ENCODE measurements at regions not wholly inside any gene's neighbourhood (a gene's known extent, or its start where the extent isn't known, plus 50 kb on each side); places are given as distances from the start of the nearest gene placed in this dataset.
"Not testable (repeated sequence)": the region's sequence is repeated elsewhere in the genome, so short reads cannot be mapped to it uniquely, and the experiment has no call there.

DNA sequence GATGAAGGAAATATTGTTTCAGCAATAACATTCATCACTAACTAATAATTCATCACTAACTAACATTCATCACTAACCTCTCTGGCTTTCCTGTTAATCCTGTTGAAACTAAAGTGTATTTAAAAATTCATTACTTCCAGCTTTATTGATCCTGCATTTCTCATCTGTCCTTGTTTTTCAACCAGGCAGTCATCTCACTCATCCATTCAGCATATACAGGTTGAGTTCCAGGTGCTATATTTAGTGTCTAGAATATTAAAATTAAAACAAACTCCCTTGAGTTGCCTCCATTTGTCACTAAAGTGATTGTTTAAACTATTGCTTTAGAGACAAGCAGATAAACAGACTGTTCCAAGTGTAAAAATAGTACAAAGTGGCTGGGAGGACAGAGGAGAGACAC, 58.1 kb downstream of the ATXN7L3B start:
- DNase-seq (ENCODE audit: low spot score), result no peak

- no peak for DNase-seq (ENCODE audit: low spot score)
Observed at GRCh38 chr12:74598819-74599218, 61.2 kb downstream of the ATXN7L3B start.

DNA sequence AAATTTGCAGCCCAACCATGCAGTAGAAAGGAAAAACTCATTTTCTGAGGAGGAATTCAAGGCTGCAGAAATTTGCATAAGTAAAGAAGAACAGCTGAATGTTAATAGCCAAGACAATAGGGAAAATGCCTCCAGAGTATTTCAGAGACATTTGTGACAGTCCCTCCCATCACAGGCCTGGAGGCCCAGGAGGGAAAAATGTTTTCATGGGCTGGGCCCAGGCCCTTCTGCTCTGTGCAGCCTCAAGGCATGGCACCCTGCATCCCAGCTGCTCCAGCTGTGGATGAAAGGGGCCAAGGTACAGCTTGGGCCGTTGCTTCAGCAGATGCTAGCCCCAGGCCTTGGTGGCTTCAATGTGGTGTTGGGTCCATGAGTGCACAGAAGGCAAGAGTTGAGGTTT, 62.3 kb downstream of the ATXN7L3B start:
- no peak for DNase-seq (ENCODE audit: low spot score)

DNA sequence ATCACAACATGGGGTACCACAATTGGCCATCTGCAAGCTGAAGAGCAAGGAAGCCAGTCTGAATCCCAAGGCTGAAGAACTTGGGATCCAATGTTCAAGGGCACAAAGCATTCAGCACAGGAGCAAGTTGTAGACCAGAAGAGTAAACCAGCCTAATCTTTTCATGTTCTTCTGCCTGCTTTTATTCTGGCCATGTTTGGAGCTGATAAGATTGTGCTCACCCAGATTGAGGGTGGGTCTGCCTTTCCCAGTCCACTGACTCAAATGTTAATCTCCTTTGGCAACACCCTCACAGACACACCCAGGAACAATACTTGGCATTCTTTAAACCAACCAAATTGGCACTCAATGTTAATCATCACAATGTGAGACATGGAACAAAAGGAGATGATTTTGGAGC, 63.2 kb downstream of the ATXN7L3B start:
- not testable (repeated sequence) for DNase-seq (ENCODE audit: low spot score)

GRCh38 chr12:74602881-74603672, 65.4 kb downstream of the ATXN7L3B start:
- DNase-seq (ENCODE audit: low spot score), result no peak

- no peak for DNase-seq (ENCODE audit: low spot score)
Observed at GRCh38 chr12:74608231-74608775, 70.7 kb downstream of the ATXN7L3B start.

- no peak for DNase-seq (ENCODE audit: low spot score)
Observed at GRCh38 chr12:74610711-74611110, 73.1 kb downstream of the ATXN7L3B start.

DNA sequence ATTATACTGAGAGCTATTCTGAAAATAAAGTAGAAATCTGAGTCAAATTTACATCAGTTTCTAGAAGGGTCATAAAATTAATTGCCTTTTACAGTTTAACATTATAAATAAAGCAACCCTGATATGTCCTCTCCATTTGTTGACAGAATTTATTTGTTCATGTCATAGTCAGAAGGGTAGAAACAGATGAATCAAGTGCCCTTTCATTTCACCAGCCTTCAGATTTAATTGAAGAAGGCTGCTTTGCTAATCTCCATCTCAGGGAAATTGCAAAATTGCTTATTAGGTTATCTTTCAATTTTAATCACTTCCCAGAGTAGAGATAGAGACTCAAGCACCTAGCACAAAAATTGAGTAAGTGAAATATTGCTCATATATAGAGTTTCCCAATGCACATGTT, 76.8 kb downstream of the ATXN7L3B start:
- DNase-seq (ENCODE audit: low spot score), result no peak

- DNase-seq (ENCODE audit: low spot score), result no peak
Observed at GRCh38 chr12:74619084-74619483, 81.4 kb downstream of the ATXN7L3B start.

GRCh38 chr12:74619884-74620283, 82.2 kb downstream of the ATXN7L3B start:
- no peak for DNase-seq (ENCODE audit: low spot score)

- no peak for DNase-seq (ENCODE audit: low spot score)
Observed at GRCh38 chr12:74620921-74621320, 83.3 kb downstream of the ATXN7L3B start.

GRCh38 chr12:74624201-74624600, 86.6 kb downstream of the ATXN7L3B start:
- no peak for DNase-seq (ENCODE audit: low spot score)

DNA sequence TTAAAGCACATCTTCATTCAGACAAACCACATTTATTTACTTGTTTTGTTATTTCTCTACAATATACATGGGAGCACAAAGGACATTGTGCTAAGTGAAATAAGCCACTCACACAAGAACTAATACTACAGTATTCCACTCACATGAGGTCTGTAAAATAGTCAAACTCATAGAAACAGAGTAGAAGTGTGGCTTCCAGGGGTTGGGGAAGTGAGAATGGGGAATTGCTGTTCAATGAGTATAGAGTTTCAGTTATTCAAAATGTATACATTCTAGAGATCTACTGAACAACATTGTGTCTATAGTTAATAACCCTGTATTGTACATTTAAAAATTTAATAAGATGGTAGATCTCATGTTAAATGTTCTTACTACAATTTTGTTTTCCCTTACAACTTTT, 88.8 kb downstream of the ATXN7L3B start:
- DNase-seq (ENCODE audit: low spot score), result no peak

GRCh38 chr12:74641262-74641661, 103.6 kb downstream of the ATXN7L3B start:
- no peak for DNase-seq (ENCODE audit: low spot score)

- DNase-seq (ENCODE audit: low spot score), result no peak
Observed at GRCh38 chr12:74641694-74642093, 104.1 kb downstream of the ATXN7L3B start.

DNA sequence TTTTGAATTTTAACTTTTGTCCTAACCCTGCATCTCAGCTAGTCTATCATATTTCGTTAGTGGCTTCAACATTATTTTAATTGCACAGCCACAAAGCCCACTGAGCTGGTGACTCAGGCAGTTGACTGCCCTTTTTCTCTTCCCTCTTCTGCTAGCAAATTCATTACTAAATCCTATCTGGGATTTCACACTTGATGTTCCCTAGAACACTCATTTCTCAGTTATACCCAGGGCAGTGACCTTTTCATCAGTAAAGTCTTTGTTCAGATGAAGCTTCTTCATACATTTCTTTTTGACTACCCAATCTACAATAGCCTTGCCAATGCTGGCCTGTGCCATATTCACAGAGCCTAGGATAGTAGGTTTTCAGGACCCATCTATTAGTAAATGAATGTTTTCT, 107.0 kb downstream of the ATXN7L3B start:
- no peak for DNase-seq (ENCODE audit: low spot score)

GRCh38 chr12:74646831-74647230, 109.2 kb downstream of the ATXN7L3B start:
- no peak for DNase-seq (ENCODE audit: low spot score)

DNA sequence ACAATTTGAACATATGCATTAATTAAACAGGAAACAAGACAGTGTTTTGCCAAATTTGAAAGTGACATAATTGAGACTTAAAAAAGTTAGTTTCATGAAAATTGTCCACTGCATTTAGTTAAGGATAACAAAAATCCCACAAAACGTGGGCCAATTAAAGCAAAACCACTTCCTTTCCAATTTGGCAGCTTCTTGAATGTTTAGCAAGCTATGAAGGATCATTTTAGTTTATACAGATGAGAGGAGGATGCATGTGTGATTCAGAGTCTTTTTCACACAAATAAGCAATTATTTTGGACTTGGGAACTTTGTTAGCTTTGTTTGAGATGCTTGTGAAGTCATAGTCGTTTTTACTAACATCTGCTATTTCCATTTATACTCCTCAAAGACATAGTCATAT, 109.6 kb downstream of the ATXN7L3B start:
- no peak for DNase-seq (ENCODE audit: low spot score)

GRCh38 chr12:74656251-74656650, 118.6 kb downstream of the ATXN7L3B start:
- no peak for DNase-seq (ENCODE audit: low spot score)

DNA sequence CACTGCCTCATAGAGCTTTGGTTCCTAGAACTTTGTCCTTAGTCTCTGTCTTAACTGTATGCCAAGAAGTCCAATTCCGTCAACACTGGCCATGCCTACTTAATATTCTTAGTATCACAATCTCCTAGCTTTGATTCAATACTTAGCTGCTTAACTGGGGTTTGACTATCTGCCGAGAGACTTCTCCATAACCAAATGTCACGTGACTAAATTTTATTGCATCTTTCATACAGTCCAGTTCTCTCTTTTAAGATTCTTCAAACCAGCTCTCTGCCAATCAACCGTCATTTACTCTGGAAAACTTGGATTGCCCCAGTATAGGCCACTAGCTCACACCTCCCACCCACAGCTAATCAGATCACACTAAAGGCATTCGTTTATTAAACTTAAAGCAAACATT, 122.8 kb downstream of the ATXN7L3B start:
- DNase-seq (ENCODE audit: low spot score), result no peak

GRCh38 chr12:74663958-74664357, 126.3 kb downstream of the ATXN7L3B start:
- no peak for DNase-seq (ENCODE audit: low spot score)

- no peak for DNase-seq (ENCODE audit: low spot score)
Observed at GRCh38 chr12:74665690-74666089, 128.1 kb downstream of the ATXN7L3B start.

- no peak for DNase-seq (ENCODE audit: low spot score)
Observed at GRCh38 chr12:74671421-74671820, 133.8 kb downstream of the ATXN7L3B start.

GRCh38 chr12:74676955-74677354, 139.3 kb downstream of the ATXN7L3B start:
- DNase-seq (ENCODE audit: low spot score), result not testable (repeated sequence)
